Fibroblast of the aortic adventitia (primary cell): ENCODE measurements at regions not wholly inside any gene's neighbourhood (a gene's known extent, or its start where the extent isn't known, plus 50 kb on each side); places are given as distances from the start of the nearest gene placed in this dataset.
"Not testable (repeated sequence)": the region's sequence is repeated elsewhere in the genome, so short reads cannot be mapped to it uniquely, and the experiment has no call there.

Experiments used
- DNase-seq: peaks from one replicate; pipeline ENCODE4 v3.0.0-alpha.2; 2010; ENCODE audit warnings: low read depth
- H3K4me3 ChIP-seq: 2 replicates; pipeline ENCODE4 v1.5.1; 2011; ENCODE audit warnings: low read depth, mild to moderate bottlenecking, control low read depth, low read length, moderate library complexity
- TF ChIP-seq, protein P1 (sequence below): IDR thresholded peaks from 2 replicates; pipeline ENCODE4 v1.5.1; 2011; ENCODE audit warnings: mild to moderate bottlenecking, low read length, control low read depth, inconsistent platforms; ENCODE audit not compliant: insufficient read depth

- no peak overlapping the region for H3K4me3 ChIP-seq
- TF ChIP-seq, protein P1, sequence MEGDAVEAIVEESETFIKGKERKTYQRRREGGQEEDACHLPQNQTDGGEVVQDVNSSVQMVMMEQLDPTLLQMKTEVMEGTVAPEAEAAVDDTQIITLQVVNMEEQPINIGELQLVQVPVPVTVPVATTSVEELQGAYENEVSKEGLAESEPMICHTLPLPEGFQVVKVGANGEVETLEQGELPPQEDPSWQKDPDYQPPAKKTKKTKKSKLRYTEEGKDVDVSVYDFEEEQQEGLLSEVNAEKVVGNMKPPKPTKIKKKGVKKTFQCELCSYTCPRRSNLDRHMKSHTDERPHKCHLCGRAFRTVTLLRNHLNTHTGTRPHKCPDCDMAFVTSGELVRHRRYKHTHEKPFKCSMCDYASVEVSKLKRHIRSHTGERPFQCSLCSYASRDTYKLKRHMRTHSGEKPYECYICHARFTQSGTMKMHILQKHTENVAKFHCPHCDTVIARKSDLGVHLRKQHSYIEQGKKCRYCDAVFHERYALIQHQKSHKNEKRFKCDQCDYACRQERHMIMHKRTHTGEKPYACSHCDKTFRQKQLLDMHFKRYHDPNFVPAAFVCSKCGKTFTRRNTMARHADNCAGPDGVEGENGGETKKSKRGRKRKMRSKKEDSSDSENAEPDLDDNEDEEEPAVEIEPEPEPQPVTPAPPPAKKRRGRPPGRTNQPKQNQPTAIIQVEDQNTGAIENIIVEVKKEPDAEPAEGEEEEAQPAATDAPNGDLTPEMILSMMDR: no peak
- DNase-seq: no peak
Observed at GRCh38 chr7:115578576-115578975, 452.0 kb downstream of the TFEC start.

GRCh38 chr7:115574681-115575291 is 455.8 kb downstream of the TFEC start:
- no peak overlapping the region for H3K4me3 ChIP-seq
- DNase-seq: no peak
- TF ChIP-seq, protein P1: no peak

GRCh38 chr7:115572111-115572510 is 458.5 kb downstream of the TFEC start:
- TF ChIP-seq, protein P1: no peak
- DNase-seq: no peak
- no peak overlapping the region for H3K4me3 ChIP-seq

DNA sequence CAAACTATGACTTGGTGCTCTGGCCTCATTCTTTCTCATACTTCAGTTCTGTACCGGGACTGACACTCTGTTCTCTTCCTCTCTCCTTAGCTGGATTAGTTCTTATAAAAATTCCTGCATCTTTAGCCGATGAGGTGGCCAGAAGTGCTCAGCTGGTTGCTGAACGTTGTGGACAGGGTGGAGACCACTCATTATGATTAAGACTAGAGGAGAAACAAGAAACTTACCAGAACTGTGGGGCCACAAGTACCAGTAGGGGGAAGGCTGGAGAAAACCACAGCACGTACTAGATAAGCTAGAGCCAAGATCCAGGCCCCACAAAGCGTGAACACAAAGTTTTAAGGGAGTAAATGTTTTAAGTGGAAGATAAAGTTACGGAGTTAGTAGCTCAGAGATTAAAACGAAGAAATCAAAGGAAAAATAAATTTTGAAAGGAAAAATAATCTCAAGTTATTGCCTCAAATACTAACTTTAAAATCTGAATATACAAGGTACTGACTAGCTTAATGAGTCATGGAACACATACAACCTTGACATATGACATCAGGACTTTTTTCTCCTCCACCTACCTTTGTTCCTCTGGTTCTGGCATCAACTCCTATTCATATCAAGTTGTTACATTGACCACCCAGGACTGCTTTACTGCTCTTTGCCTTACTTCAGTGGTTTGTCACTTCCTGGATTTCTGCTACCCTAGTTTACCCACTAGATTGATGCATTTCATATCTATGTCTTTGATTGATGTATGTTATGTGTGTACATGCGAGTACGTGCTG is 469.0 kb downstream of the TFEC start:
- TF ChIP-seq, protein P1: peak; percentile 61
- no peak overlapping the region for H3K4me3 ChIP-seq

DNA sequence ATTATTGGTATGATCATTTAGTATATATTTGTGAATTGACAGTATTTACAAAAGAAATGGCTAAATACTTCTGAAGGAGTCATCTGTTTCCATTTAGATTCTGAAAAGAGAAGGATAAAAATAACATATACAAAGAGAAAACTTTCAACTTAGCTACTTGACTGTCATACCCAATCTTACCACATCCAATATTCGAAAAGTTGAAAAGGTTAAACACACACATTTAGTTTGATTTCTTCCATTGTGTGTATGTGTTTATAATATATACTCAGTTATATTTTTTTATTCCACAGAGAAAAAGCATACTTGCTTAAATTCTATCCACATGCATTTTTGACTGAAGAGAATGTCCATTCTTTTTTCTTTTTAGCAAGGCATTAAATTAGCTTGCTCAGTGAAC is 470.7 kb downstream of the TFEC start:
- TF ChIP-seq, protein P1: no peak
- no peak overlapping the region for H3K4me3 ChIP-seq
- peak; percentile 19 for DNase-seq

More for the DNA sequence above, 469.0 kb downstream of the TFEC start:
- peak; percentile 98 for DNase-seq

DNA sequence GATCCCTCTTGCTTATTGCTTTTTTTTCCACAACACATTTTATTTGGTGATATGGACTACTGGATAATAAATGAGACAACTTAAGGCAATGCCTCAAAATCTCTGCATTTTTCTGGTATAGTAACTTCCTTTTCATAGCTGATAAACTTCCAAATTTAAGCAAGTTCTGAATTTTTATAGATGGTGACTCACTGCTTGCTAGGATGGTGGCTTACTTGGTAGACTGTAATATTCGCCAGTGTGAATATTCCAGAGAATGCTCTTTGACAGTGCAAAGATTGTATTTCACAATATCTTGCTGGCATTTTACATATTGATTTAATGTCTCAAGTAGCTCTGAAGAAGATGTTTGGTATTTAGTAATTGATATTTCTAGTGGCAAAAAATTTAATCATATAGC is 472.4 kb downstream of the TFEC start:
- DNase-seq: peak; percentile 81
- H3K4me3 ChIP-seq: no peak overlapping the region
- TF ChIP-seq, protein P1: no peak

DNA sequence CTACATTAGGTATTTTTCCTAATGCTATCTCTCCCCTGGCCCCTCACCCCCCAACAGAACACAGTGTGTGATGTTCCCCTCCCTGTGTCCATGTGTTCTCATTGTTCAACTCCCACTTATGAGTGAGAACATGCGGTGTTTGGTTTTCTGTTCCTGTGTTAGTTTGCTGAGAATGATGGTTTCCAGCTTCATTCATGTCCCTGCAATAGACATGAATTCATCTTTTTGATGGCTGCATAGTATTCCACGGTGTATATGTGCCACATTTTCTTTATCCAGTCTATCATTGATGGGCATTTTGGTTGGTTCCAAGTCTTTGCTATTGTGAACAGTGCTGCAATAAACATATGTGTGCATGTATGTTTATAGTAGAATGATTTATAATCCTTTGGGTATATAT is 473.3 kb downstream of the TFEC start:
- not testable (repeated sequence) for DNase-seq, H3K4me3 ChIP-seq
